GM19455 (cell line): ENCODE measurements at regions not wholly inside any gene's neighbourhood (a gene's known extent, or its start where the extent isn't known, plus 50 kb on each side); places are given as distances from the start of the nearest gene placed in this dataset.
"Not testable (repeated sequence)": the region's sequence is repeated elsewhere in the genome, so short reads cannot be mapped to it uniquely, and the experiment has no call there.

Experiments
- ATAC-seq: cut with Tn5 transposase; IDR thresholded peaks from one replicate; pipeline ENCODE4 v1.9.1; 2021; ENCODE audit not compliant: unreplicated experiment

DNA sequence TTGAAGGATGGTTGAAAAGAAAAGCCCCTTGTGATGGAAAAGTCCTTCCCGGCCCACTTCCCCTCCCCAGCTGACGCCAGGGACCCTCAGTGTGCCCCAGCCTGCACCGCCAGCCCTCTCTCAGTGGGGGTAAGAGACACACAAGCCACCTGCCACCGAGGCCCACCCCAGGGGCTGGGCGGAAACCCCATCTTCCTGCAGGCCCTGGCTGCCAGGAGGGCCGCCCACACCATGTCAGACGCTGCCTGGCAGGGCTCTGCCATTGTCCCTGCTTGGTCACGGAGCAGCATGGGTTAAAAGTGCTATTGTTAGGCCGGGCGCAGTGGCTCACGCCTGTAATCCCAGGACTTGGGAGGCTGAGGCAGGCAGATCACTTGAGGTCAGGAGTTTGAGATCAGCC lies 142.0 kb upstream of the ZNF469 start:
- ATAC-seq: not testable (repeated sequence)

GRCh38 chr16:88241404-88242311 lies 141.1 kb upstream of the ZNF469 start:
- not testable (repeated sequence) for ATAC-seq

- not testable (repeated sequence) for ATAC-seq
These were observed 140.2 kb upstream of the ZNF469 start for GRCh38 chr16:88242312-88243295.

DNA sequence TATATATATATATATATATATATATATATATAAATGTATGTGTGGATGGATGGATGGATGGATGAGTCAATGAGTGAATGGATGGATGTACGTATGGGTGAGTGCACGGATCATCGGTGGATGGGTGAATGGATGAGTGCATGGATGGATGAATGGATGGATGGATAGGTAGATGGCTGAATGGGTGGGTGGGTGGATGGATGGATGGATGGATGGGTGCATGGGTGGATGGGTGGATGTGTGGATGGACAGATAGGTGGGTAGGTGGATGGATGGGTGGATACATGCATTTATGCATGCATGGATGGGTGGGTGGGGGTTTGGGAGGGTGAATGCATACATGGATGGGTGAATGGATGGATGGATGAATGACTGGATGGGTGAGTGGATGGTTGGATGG lies 138.8 kb upstream of the ZNF469 start:
- not testable (repeated sequence) for ATAC-seq

DNA sequence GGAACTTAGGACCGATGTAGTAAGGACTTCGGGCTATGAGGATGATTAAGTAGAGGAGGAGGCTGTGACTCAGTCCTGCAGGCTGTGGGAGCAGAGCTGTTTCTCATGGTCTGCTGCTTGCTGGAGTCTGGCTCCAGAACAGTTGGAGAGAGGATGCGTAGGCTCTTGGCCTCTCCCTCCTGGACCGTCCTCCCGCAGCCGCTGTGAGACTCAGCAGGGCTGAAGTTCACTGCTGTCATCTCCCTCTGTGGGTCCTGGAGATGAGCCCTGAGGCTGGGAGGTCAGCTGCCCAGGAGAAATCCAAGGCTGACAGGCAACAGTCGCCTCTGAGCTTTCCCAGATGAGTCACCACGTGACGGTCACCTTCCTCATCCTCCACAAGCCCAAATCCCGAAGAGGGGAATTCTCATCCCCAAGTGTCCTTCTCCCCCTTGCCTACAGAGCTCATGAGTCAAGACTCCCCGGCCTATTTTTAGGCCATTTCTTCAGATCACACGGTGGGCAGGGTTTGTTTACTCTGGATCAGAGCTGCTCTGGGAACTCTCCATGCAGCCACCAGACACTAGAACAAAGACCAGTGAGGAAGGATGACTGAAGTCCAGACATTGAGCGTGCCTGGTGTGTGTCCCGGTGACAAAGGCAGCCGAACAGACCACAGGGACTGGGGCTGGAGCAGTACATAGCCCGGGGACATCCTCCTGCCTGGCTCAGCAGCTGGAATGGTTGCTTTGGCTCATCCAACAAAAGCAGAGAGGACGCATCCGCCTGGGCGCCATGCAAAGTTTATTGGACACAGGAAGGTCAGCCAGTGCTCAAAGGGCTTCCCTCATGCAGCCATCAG lies 137.3 kb upstream of the ZNF469 start:
- not testable (repeated sequence) for ATAC-seq

DNA sequence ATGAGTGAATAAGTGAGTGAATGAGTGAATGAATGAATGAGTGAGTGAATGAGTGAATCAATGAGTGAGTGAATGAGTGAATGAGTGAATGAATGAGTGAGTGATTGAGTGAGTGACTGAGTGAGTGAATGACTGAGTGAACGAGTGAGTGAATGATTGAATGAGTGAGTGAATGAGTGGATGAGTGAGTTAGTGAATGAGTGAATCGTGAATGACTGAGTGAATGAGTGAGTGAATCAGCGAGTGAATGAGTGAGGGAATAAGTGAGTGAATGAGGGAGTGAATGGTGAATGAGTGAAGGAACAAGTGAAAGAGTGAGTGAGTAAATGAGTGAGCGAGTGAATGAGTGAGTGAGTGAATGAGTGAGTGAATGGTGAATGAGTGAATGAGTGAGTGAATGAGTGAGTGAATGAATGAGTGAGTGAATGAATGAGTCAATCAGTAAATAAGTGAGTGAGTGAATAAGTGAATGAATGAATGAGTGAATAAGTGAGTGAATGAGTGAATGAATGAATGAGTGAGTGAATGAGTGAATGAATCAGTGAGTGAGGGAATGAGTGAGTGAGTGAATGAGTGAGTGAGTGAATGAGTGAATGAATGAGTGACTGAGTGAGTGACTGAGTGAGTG lies 135.7 kb upstream of the ZNF469 start:
- ATAC-seq: not testable (repeated sequence)

DNA sequence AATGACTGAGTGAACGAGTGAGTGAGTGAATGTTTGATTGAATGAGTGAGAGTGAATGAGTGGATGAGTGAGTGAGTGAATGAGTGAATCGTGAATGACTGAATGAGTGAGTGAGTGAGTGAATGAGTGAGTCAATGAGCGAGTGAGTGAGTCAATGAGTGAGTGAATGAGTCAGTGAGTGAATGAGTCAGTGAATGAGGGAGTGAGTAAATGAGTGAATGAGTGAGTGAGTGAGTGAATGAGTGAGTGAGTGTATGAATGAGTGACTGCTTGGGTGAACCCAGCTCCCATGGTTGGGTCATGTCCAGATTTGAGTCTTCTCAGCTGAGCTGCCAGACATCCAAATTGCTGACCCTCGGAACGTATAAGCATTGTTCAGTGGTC lies 135.2 kb upstream of the ZNF469 start:
- ATAC-seq: not testable (repeated sequence)

DNA sequence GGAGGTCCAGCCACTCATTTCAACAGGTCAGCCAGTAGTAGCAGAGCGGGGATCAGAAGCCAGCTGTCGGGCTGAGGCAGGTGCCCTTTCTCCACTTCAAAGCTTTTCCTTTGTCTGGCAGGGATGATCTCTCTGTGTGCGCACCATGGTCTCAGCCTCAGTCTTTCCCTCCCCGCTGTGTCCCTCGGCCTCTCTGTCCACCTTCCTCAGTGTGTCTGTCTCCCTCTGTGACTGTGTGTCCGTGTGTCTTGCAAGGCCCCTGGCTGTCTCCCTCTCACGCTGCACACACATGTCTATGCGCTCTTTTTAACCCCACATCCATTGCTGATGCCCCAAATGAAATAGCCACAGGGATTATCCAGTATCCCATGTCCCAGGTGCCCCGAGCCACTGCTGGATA lies 134.0 kb upstream of the ZNF469 start:
- not testable (repeated sequence) for ATAC-seq

DNA sequence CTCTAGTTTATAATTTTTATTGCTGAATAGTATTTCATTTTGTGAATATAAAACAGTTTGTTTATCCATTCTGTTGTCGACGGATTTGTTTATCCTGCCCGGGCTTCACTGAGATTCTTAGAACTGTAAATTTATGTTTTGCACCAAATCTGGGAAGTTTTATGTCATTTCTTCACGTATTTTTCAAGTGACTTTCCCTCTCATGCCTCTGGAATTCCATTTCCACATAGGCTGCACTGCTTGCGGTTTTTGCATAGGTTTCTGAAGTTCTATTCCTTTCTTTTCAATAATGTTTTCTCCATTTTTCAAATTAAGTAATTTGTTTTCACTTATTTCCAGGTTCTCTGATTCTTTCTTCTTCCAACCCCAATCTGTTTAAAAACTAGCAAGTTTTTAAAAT lies 132.4 kb upstream of the ZNF469 start:
- ATAC-seq: not testable (repeated sequence)

DNA sequence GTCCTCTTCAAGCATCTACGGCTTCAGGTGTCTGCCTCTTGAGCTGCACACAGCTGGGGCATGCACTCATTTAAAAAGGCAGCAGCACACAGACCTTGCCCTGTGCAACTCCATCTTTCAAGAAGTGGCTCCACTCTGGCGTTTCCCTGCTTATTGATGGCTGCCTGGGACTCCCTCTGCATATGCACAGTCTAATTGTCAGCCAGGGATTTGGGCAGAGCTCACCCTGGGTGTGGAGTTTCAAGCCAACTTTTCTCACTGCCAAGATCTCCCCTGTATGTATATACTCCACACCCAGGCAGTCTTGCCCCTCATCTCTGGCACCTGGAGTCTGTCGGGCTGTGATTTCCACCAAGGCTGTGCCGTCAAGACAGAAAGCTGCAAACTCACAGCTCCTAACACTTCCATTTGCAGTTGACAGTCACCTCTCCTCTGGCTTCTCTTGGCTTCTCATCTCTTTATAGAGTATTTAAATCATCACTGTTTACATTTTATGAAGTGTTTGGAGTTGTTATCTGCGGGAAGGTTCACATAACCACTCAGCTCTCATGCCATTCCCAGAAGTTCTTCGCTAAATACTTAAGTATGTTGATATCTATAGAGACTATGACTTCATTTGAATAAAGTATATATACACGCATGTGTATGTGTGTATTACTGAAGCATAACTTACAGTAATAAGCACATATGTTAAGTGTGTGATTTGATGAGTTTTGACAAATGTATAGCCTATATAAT lies 130.5 kb upstream of the ZNF469 start:
- ATAC-seq: not testable (repeated sequence)

DNA sequence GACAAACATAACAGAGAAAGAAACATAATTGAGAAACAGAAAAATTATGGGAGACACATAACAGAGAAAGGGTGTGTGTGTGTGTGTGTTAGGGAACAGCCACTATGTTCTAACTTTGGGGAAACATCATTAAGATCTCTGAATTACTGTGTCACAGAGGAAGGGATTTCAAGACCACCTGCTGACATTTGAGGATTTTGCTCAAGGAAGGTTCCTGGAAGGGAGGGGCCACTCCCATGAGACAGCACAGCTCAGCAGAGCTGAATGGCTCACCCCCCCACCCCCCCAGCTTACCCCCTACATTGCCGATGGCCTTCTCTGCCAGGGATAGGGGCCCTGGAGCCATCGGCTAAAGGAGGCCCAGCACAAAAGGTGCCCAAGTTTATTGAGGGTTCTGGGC lies 124.6 kb upstream of the ZNF469 start:
- not testable (repeated sequence) for ATAC-seq

DNA sequence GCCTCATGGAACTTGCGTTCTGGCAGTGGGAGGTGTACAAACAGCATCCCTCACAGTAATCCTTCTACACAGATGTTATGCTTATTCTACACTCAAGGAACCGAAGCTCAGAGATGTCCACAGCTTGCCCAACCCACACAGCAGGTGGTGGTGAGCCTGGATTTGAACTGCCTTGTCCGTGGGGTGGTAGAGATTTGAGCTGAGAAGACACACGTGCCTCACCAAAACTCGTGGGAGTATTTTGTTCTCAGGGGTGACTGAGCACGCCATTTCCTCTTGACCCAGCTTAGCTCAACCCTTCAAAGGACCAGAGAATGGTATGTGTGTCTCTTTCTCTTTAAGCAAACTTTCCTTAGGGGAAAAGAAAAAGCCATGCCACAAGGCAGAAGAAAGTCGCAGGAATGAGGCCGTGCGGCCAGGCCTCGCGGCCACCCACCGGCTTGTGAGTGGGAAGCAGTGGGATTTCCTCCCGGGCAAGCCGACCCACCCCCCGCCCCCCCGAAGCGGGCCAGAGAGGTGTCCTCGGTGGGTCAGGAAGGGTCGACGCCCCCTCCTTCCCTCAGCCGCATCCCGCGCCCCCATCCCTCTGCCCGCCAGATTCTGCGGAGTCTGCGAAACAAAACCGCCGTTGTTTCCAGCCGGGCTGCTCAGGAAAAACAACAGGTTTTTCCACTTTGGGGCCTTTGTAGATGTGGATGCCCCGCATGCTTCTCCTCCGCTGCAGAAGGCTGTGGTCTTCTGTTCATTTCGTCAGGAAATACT lies 123.8 kb upstream of the ZNF469 start:
- not testable (repeated sequence) for ATAC-seq

- ATAC-seq: not testable (repeated sequence)
These were observed 123.2 kb upstream of the ZNF469 start for GRCh38 chr16:88259538-88259937.

GRCh38 chr16:88260146-88260545 lies 122.6 kb upstream of the ZNF469 start:
- ATAC-seq: not testable (repeated sequence)

GRCh38 chr16:88260881-88261665 lies 121.7 kb upstream of the ZNF469 start:
- ATAC-seq: not testable (repeated sequence)

- ATAC-seq: not testable (repeated sequence)
These were observed 120.7 kb upstream of the ZNF469 start for GRCh38 chr16:88261814-88262605.
